ENCODE measurements at regions not wholly inside any gene's neighbourhood (a gene's known extent, or its start where the extent isn't known, plus 50 kb on each side); places are given as distances from the start of the nearest gene placed in this dataset.

DNA sequence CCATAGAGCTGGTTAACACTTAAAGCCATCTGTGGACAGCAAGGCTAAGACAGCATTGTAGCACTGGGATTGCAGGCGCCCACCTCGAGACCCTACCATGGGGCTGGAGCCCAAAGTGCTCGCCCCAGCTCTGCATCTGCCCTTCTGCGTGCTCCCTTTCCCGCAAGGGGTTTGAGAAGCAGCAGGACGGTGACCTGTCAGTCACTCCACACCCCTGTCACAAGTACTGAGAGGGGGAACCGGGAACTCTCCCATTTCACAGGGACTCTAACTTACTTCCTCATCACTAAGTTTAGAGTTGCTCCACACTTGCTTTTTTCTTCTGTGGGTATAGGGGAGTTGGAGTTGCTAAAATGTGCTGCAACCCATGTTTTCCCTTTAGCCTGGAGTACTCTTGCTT is 273.2 kb downstream of the SMARCA2 start:
- Histone ChIP-seq H3K27ac (no peak overlapping the region), H3K4me1 (peaks cover 0 to 11% (median 0%) of the 10 kb centered on the region in 4 donors), H3K27me3 (no peaks in the 10 kb centered on the region), H3K9me3 (no peaks in the 10 kb centered on the region), H3K36me3 (no peaks in the 10 kb centered on the region), H3K4me3 (no peak overlapping the region)
- intact Hi-C loops (cut with DNase I) = no loop called here
- TF ChIP-seq POLR2A (IDR thresholded peaks at IDR 0.05) = no peak
- no peak for TF ChIP-seq CTCF (IDR thresholded peaks at IDR 0.05)
- WGBS (ENCODE audit: insufficient coverage, low coverage, low lambda C conversion rate, missing lambda C conversion rate) = 80% methylated on average over 1 of the region's 7 CpGs
- ATAC-seq = no peak
- DNase-seq = no peak

DNA sequence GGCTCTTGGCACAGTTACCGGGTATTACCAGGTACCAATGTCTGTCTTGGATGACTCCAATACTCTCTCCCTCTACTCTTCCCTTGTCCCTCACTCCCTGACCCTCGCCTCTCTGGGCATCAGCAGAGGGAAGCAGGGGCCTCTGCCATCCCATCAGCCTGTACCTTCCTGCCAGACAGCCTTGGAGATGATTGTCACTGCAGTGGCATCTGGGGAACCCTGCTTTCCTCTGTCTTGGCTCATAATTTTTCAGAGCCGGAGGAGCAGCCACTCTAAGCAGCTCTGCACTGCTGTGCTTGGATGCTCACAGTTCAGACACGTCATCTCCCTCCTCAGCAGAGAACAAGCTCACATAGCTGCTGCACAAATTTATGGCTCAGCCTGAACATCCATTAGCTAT is 274.1 kb downstream of the SMARCA2 start:
- ATAC-seq (no peak), DNase-seq (no peak)
- Histone ChIP-seq H3K27ac (no peak overlapping the region), H3K36me3 (no peaks in the 10 kb centered on the region), H3K27me3 (no peaks in the 10 kb centered on the region), H3K4me3 (no peak overlapping the region), H3K9me3 (no peaks in the 10 kb centered on the region), H3K4me1 (peaks cover 0 to 11% (median 0%) of the 10 kb centered on the region in 4 donors)
- intact Hi-C loops (cut with DNase I) = no loop called here
- WGBS (ENCODE audit: insufficient coverage, low coverage, low lambda C conversion rate, missing lambda C conversion rate) = 73% methylated on average over 3 of the region's 4 CpGs
- TF ChIP-seq CTCF (IDR thresholded peaks at IDR 0.05) (no peak), POLR2A (IDR thresholded peaks at IDR 0.05) (no peak)

- intact Hi-C loops (cut with DNase I) = no loop called here
- ATAC-seq (no peak), DNase-seq (no peak)
- Histone ChIP-seq H3K27ac (no peak overlapping the region), H3K36me3 (no peaks in the 10 kb centered on the region), H3K27me3 (no peaks in the 10 kb centered on the region), H3K9me3 (no peaks in the 10 kb centered on the region), H3K4me1 (peaks cover 0 to 11% (median 0%) of the 10 kb centered on the region in 4 donors), H3K4me3 (no peak overlapping the region)
- no peak for TF ChIP-seq CTCF (IDR thresholded peaks at IDR 0.05)
- TF ChIP-seq POLR2A (IDR thresholded peaks at IDR 0.05) = no peak
- WGBS (ENCODE audit: insufficient coverage, low coverage, low lambda C conversion rate, missing lambda C conversion rate) = 73% methylated on average over 1 of the region's 1 CpG
Measured at GRCh38 chr9:2290382-2290781, 275.2 kb downstream of the SMARCA2 start.

DNA sequence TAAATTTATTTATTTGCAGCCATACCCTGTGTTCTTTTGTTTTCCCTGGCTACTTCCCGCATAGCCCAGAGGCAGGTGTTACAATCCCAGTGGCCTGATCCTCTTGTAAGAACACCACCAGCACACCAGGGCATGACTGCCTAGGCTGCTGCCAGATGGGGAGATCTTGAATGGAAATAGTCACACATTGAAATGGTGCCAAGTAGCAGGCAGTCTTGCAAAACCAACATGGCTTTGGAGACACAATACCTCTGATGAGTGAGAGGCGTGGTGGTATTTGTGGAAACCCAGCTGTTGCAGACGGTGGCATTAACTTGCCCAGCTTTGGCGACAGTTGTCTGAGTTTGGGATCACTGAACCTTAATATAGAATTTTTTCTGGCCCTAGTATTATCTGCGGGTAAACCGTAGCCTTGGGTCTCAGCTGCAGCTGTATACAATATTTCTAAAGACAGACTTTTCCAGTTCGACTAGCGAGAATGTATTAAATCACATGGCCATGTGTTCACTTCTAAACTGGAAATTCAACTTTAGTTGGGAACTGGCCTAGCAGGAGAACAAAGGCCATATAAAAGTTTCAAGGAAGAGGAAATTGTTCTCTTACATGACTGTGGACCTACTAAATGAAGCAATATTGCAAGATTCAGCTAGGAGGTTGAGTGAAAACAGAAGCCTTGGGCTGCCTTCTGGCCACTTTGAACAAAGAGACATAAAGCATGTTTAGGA is 277.0 kb downstream of the SMARCA2 start:
- no peak overlapping the region for H3K4me3 ChIP-seq
- DNase-seq (no peak), ATAC-seq (peak in 1 of 4 donors; percentile 14)
- no peaks in the 10 kb centered on the region for H3K27me3 ChIP-seq
- TF ChIP-seq CTCF (IDR thresholded peaks at IDR 0.05) = no peak
- no peaks in the 10 kb centered on the region for H3K9me3 ChIP-seq
- H3K4me1 ChIP-seq = peaks cover 0 to 6% (median 0%) of the 10 kb centered on the region in 4 donors
- H3K27ac ChIP-seq = no peak overlapping the region
- intact Hi-C loops (cut with DNase I) = no loop called here
- WGBS (ENCODE audit: insufficient coverage, low coverage, low lambda C conversion rate, missing lambda C conversion rate) = 91% methylated on average over 8 of the region's 8 CpGs
- no peaks in the 10 kb centered on the region for H3K36me3 ChIP-seq
